Caco-2 (cell line): ENCODE measurements at regions not wholly inside any gene's neighbourhood (a gene's known extent, or its start where the extent isn't known, plus 50 kb on each side); places are given as distances from the start of the nearest gene placed in this dataset.

Experiments used
- BruUV-seq: library from RNA; stranded (reverse); fragments of 400-500 nt; replicated peaks from 2 replicates; lab custom pipeline; 2021; lab: Mats Ljungman, UMichigan
- CTCF ChIA-PET: fragments of 300-600 bp; sonication (Branson Sonifier 250); formaldehyde crosslinking; loops from one replicate; lab custom pipeline; 2022; ENCODE audit warnings: antibody characterized with exemption; lab: Charles Lee
- POLR2A ChIA-PET: fragments of 300-600 bp; sonication (Branson Sonifier 250); formaldehyde crosslinking; loops from one replicate; lab custom pipeline; 2022; ENCODE audit warnings: antibody characterized with exemption; lab: Charles Lee
- DNase-seq, 2 experiments: peaks; one replicate each; pipeline versions ENCODE4 v3.0.0 to v3.0.0-alpha.2; 2020 to 2022
- H3K27me3 ChIP-seq: replicated peaks from 2 replicates; pipeline ENCODE4 v1.6.0; 2011; ENCODE audit warnings: low read length; ENCODE audit not compliant: control insufficient read depth, insufficient read depth
- H3K36me3 ChIP-seq: 2 replicates; pipeline ENCODE4 v1.5.1; 2011; ENCODE audit warnings: low read length; ENCODE audit not compliant: control insufficient read depth, insufficient read depth
- H3K4me1 ChIP-seq: fragments of 250-450 bp; sonication (Bioruptor Pico); 2 replicates; pipeline ENCODE4 v1.5.1; 2020; ENCODE audit warnings: mild to moderate bottlenecking
- H3K4me3 ChIP-seq: 2 replicates; pipeline ENCODE4 v1.5.1; 2011; ENCODE audit warnings: low read depth, mild to moderate bottlenecking, control low read depth, low read length
- H3K9me3 ChIP-seq: fragments of 250-450 bp; sonication (Bioruptor Pico); 2 replicates; pipeline ENCODE4 v1.5.1; 2020; ENCODE audit warnings: mild to moderate bottlenecking, moderate library complexity
- H3K27ac Mint-ChIP-seq: one replicate; pipeline ENCODE4 v1.8.0; 2022; ENCODE audit warnings: mixed read lengths; ENCODE audit not compliant: unreplicated experiment
- H3K27me3 Mint-ChIP-seq: one replicate; pipeline ENCODE4 v1.8.0; 2022; ENCODE audit warnings: mixed read lengths; ENCODE audit not compliant: insufficient read depth, unreplicated experiment
- H3K36me3 Mint-ChIP-seq: one replicate; pipeline ENCODE4 v1.8.0; 2022; ENCODE audit warnings: mild to moderate bottlenecking, mixed read lengths; ENCODE audit not compliant: insufficient read depth, unreplicated experiment
- H3K4me1 Mint-ChIP-seq: one replicate; pipeline ENCODE4 v1.8.0; 2022; ENCODE audit warnings: low read depth, mixed read lengths; ENCODE audit not compliant: unreplicated experiment
- H3K4me3 Mint-ChIP-seq: one replicate; pipeline ENCODE4 v1.8.0; 2022; ENCODE audit warnings: mild to moderate bottlenecking, moderate library complexity, mixed read lengths; ENCODE audit not compliant: unreplicated experiment
- H3K9me3 Mint-ChIP-seq: one replicate; pipeline ENCODE4 v1.8.0; 2022; ENCODE audit warnings: mixed read lengths; ENCODE audit not compliant: unreplicated experiment
- intact Hi-C: fragments of 100-400 bp; cut with micrococcal nuclease; formaldehyde crosslinking; loops from one replicate; pipeline ENCODE4 v1.10.0; 2022; ENCODE audit not compliant: unreplicated experiment
- TF ChIP-seq, protein P1 (sequence below), 2 experiments: fragments of 200-600 bp in 1 of 2; IDR thresholded peaks; 1 replicate in 1 of 2; 2 replicates in 1 of 2; pipeline versions ENCODE4 v1.5.1 to v1.8.0; 2011 to 2022; ENCODE audit warnings: antibody characterized with exemption in 1 of 2, control low read depth in 1 of 2, inconsistent platforms in 1 of 2, low read depth in 1 of 2, low read length in 1 of 2, mild to moderate bottlenecking in 1 of 2, moderate library complexity in 1 of 2; ENCODE audit not compliant: insufficient read depth in 1 of 2, severe bottlenecking in 1 of 2, unreplicated experiment in 1 of 2

- TF ChIP-seq, protein P1, sequence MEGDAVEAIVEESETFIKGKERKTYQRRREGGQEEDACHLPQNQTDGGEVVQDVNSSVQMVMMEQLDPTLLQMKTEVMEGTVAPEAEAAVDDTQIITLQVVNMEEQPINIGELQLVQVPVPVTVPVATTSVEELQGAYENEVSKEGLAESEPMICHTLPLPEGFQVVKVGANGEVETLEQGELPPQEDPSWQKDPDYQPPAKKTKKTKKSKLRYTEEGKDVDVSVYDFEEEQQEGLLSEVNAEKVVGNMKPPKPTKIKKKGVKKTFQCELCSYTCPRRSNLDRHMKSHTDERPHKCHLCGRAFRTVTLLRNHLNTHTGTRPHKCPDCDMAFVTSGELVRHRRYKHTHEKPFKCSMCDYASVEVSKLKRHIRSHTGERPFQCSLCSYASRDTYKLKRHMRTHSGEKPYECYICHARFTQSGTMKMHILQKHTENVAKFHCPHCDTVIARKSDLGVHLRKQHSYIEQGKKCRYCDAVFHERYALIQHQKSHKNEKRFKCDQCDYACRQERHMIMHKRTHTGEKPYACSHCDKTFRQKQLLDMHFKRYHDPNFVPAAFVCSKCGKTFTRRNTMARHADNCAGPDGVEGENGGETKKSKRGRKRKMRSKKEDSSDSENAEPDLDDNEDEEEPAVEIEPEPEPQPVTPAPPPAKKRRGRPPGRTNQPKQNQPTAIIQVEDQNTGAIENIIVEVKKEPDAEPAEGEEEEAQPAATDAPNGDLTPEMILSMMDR (IDR thresholded peaks at IDR 0.05; ENCODE audit: insufficient read depth in 1 of 2, low read depth in 1 of 2, low read length in 1 of 2, severe bottlenecking in 1 of 2, unreplicated experiment in 1 of 2) = no peak
- no peak overlapping the region for H3K27ac Mint-ChIP-seq
- H3K27me3 ChIP-seq = no peaks in the 10 kb centered on the region
- H3K36me3 Mint-ChIP-seq = no peaks in the 10 kb centered on the region
- intact Hi-C loops = no loop called here
- ChIA-PET CTCF (no interaction called here), POLR2A (no interaction called here)
- DNase-seq = no peak
- H3K9me3 ChIP-seq = peaks cover 5% of the 10 kb centered on the region; the same call in 1 of the 2 replicates
- H3K27me3 Mint-ChIP-seq = peaks cover 3% of the 10 kb centered on the region
- no peaks in the 10 kb centered on the region for H3K4me1 ChIP-seq
- H3K4me3 ChIP-seq = no peak overlapping the region
- no peaks in the 10 kb centered on the region for H3K4me1 Mint-ChIP-seq
- no TSS peak for BruUV-seq
- H3K9me3 Mint-ChIP-seq = peaks cover 32% of the 10 kb centered on the region
- no peak overlapping the region for H3K4me3 Mint-ChIP-seq
- no peaks in the 10 kb centered on the region for H3K36me3 ChIP-seq
Observed at GRCh38 chr5:152688561-152689249, 283.6 kb upstream of the NMUR2 start.

- DNase-seq = no peak
- no TSS peak for BruUV-seq
- no peaks in the 10 kb centered on the region for H3K4me1 ChIP-seq
- Mint-ChIP-seq H3K27me3 (peaks cover 3% of the 10 kb centered on the region), H3K4me1 (no peaks in the 10 kb centered on the region), H3K36me3 (no peaks in the 10 kb centered on the region), H3K27ac (no peak overlapping the region), H3K9me3 (peaks cover 32% of the 10 kb centered on the region), H3K4me3 (no peak overlapping the region)
- H3K4me3 ChIP-seq = no peak overlapping the region
- no peaks in the 10 kb centered on the region for H3K36me3 ChIP-seq
- TF ChIP-seq, protein P1 (IDR thresholded peaks at IDR 0.05; ENCODE audit: insufficient read depth in 1 of 2, low read depth in 1 of 2, low read length in 1 of 2, severe bottlenecking in 1 of 2, unreplicated experiment in 1 of 2) = no peak
- ChIA-PET CTCF (no interaction called here), POLR2A (no interaction called here)
- H3K27me3 ChIP-seq = no peaks in the 10 kb centered on the region
- peaks cover 5% of the 10 kb centered on the region; the same call in 1 of the 2 replicates for H3K9me3 ChIP-seq
- intact Hi-C loops = no loop called here
Observed at GRCh38 chr5:152689250-152689711, 284.2 kb upstream of the NMUR2 start.

DNA sequence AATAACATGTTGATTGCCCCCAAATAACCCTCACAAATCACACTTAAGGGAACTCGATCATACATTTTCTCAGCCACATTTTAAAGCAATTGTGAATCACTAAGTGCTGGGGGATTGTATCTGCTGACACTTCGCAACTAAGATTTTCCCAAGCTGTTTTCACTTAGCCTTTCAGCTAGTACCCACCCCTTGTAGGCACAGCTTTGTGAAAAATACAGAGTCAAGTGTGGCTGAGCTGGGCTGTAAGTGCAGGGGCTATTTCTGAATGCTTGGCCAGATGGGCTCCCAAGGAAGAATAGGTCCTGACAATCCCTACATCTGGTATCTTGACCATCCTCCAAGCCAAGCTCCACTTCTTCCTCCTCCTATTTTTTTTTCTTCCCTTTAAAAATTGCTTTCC lies 289.2 kb upstream of the NMUR2 start:
- Histone ChIP-seq H3K4me1 (no peaks in the 10 kb centered on the region), H3K36me3 (no peaks in the 10 kb centered on the region), H3K27me3 (no peaks in the 10 kb centered on the region), H3K4me3 (no peak overlapping the region), H3K9me3 (no peaks in the 10 kb centered on the region; the same call in 1 of the 2 replicates)
- no peak for DNase-seq
- Mint-ChIP-seq H3K4me3 (no peak overlapping the region), H3K9me3 (peaks cover 10% of the 10 kb centered on the region), H3K27ac (no peak overlapping the region), H3K4me1 (no peaks in the 10 kb centered on the region), H3K27me3 (peaks cover 3% of the 10 kb centered on the region), H3K36me3 (no peaks in the 10 kb centered on the region)
- TF ChIP-seq, protein P1 (IDR thresholded peaks at IDR 0.05; ENCODE audit: insufficient read depth in 1 of 2, low read depth in 1 of 2, low read length in 1 of 2, severe bottlenecking in 1 of 2, unreplicated experiment in 1 of 2) = no peak
- no TSS peak for BruUV-seq
- intact Hi-C loops = no loop called here
- POLR2A ChIA-PET = no interaction called here
- CTCF ChIA-PET = no interaction called here
